ENCODE measurements at regions not wholly inside any gene's neighbourhood (a gene's known extent, or its start where the extent isn't known, plus 50 kb on each side); places are given as distances from the start of the nearest gene placed in this dataset.
"Not testable (repeated sequence)": the region's sequence is repeated elsewhere in the genome, so short reads cannot be mapped to it uniquely, and the experiment has no call there.

- no peak for DNase-seq
These were observed 1739.0 kb upstream of the C9orf72 start for GRCh38 chr9:29312327-29312726.

DNA sequence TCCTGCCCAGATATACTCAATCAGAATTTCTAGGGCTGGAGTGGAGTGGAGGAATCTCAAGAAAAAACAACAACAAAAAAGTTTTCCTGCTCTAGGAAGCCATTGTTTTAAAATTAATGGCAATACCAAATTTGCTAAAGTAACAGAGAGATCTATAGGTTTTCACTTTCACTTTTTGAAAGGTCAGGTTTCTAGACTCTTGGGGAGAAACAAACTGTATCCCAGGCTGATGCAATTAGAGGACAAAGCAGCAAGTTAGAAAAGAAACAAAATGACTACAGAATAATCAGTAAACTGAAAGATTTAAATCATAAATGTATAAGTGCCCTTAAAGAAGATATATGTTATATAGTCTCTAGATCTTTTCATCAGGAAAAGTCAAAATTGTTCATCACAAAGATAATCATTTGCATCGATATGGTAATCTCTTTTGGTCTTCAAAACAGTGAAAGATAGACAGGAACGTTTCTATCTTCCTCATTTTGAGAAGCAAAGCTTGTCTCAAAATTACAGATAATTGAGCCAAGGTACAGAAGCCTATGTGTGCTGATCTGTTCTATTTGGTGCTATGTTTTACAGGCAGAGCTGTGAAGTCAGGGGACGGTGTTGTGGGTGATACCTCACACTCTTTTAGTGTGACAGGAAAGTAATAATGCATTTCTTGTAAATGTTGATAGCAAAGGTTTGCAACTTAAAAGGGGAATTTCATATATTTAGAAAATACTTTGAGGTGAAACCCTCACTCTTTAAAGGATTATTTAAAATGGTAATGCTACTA, 1746.6 kb upstream of the C9orf72 start:
- DNase-seq = no peak

DNA sequence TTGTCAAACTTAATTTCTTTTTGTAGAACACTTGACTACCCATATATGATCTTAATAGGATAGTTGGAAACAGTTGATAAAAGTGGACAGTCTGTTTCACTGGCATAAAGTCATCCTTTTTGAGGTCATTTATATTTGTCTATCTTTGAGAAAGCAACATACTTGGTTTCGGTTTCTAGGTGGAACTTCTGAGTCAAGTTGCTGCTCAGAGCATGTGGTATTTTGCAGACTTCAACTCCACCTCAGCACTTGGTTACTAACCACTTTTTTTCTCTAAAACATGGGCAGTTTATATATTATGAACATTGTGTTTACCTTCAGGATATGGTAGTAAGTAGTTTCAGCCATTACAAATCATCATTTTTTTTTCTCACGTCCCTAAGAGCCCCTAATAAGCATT, 1749.0 kb upstream of the C9orf72 start:
- DNase-seq = no peak

DNA sequence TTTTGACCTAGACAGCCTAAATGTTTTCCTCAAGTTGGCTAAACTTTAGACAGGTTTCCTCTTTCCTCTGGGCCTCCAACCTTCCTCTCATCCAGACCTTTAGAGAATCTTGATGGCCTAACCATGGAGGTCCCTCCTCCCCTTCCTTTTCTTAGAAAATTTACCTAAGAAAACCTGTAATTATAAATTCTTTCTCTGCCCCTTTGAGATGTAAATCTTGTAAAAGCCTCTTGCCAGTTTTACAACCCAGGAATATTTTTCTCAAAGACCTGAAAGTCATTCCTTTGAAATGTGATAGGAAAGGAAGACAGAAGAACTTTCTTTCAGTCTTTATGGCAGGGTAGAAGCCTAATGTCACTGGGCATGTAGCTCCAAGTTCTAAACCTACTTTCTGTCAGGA, 1752.6 kb upstream of the C9orf72 start:
- DNase-seq = no peak

- no peak for DNase-seq
These were observed 1759.5 kb upstream of the C9orf72 start for GRCh38 chr9:29332789-29333188.

GRCh38 chr9:29336281-29336680, 1763.0 kb upstream of the C9orf72 start:
- no peak for DNase-seq

DNA sequence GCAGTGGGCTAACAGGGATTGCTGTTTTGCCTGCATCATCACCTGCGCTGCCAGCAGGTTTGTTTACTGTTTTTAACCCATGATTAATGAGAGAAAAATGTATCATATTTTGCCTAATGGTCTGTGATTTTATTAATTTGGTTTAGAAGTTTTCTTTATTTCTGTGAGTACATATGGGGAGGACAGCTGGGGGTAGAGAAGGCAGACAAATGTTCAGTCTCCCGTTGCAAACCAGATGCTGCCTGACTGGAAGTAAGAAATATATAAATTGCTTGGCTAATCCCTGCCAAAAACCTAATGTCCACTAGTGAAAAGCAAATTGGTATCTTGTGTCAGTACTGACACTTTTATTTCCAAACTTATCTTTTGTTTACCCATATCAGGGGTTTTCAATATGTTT, 1766.1 kb upstream of the C9orf72 start:
- DNase-seq = no peak

DNA sequence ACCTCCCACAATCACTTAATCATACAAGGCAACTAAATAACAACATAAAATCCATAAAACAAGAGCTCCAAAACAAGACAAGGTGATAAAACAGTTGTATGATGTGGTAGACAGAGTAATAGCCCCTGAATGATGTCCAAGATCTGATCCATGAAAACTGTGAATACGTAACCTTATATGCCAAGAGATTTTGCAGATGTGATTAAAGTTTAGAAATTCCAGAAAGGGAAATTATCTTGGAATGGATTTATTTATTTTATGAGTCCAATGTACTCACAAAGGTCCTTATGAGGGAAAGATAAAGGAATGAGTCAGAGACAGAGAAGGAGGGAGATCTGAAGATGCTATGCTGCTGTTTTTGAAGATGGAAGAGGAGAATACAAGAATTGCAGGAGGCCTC, 1775.7 kb upstream of the C9orf72 start:
- no peak for DNase-seq

DNA sequence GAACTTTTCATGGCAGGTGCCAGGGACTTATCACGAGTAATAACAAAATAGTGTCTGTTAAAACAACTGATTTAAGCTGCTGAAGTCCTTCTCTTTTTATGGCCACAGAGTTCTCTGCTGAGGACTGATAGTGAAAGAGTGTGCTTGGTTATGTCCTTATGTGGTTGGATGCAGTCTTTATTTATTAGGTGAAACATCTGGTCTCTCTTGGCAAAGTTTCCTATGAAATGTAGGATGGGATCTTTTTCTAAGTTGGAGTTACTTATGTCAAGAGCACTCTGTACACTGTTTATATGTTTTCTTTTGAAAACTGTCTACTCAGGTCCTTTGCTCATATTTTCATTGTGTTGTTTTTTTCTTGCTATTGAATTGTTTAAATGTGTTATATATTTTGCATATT, 1816.1 kb upstream of the C9orf72 start:
- no peak for DNase-seq

- no peak for DNase-seq
These were observed 1817.6 kb upstream of the C9orf72 start for GRCh38 chr9:29390859-29391258.

- DNase-seq = no peak
These were observed 1819.8 kb upstream of the C9orf72 start for GRCh38 chr9:29393064-29393463.

DNA sequence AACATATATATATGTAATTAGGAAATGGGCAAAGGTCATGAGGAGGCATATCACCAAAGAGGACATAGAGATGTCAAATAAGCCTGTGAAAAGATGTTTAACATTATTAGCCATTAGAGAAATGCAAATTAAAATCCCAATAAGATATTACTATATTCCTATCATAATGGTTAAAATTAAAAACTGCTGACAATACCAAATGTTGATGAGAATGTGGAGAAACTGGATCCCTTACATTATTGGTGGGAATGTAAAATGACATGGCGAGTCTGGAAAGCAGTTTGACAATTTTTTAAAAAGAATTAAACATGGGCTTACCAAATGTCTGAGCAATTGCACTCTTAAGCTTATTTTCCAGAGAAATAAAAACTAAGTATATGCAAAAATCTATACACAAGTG, 1821.6 kb upstream of the C9orf72 start:
- DNase-seq = no peak

GRCh38 chr9:29397148-29397547, 1823.9 kb upstream of the C9orf72 start:
- no peak for DNase-seq

DNA sequence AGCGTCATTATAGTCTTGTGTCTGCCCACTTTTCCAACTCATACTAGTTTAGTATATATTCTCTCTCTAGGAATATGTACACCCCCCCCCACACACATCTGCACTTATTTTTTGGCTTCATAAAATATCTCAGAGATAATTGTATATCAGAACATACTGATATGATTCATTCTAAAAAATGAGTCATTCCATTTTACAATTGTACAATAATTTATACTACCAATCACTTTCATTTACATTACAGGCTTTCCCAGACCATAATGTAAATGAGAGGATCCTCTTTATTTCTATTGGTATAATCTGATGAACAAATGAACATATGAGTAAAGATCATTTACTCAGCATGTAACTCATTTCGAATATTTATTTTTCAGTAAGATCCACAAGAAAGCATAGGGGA, 1842.9 kb upstream of the C9orf72 start:
- no peak for DNase-seq

- DNase-seq = no peak
These were observed 1849.2 kb upstream of the C9orf72 start for GRCh38 chr9:29422438-29422837.

GRCh38 chr9:29432191-29432590, 1858.9 kb upstream of the C9orf72 start:
- DNase-seq = no peak

- DNase-seq = not testable (repeated sequence)
These were observed 1859.4 kb upstream of the C9orf72 start for GRCh38 chr9:29432656-29433055.

- DNase-seq = no peak
These were observed 1862.1 kb upstream of the C9orf72 start for GRCh38 chr9:29435368-29435767.

GRCh38 chr9:29437526-29437925, 1864.2 kb upstream of the C9orf72 start:
- DNase-seq = no peak

GRCh38 chr9:29439961-29440360, 1866.7 kb upstream of the C9orf72 start:
- DNase-seq = no peak

GRCh38 chr9:29440449-29440848, 1867.2 kb upstream of the C9orf72 start:
- DNase-seq = no peak

DNA sequence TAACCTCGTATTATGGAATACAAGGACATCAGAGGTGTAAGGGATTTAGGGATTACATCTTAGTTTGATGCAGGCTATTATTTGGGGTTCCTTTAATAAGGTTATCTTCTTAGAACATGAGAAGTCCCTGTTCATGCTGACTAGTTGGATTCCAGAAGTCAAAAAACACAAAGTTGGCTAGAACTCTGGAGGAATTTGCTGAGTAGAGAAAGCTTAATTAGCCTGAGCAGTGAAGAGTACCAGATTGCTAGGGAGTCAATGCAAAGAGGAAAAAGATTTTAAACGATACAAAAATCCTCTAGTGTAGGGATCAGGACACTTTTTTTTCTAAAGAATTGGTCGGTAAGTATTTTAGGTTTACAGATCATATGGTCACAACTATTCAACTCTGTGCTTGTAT, 1872.5 kb upstream of the C9orf72 start:
- no peak for DNase-seq

- peak; percentile 53 for DNase-seq
These were observed 1876.0 kb upstream of the C9orf72 start for GRCh38 chr9:29449306-29449705.

DNA sequence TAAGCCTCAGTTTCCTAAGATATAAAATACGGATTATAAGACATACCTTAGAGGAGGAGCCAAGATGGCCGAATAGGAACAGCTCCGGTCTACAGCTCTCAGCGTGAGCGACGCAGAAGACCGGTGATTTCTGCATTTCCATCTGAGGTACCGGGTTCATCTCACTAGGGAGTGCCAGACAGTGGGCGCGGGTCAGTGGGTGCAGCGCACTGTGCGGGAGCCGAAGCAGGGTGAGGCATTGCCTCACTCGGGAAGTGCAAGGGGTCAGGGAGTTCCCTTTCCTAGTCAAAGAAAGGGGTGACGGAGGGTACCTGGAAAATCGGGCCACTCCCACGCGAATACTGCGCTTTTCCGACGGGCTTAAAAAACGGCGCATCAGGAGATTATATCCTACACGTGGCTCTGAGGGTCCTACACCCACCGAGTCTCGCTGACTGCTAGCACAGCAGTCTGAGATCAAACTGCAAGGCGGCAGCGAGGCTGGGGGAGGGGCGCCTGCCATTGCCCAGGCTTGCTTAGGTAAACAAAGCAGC, 1877.1 kb upstream of the C9orf72 start:
- DNase-seq = not testable (repeated sequence)

- no peak for DNase-seq
These were observed 1883.7 kb upstream of the C9orf72 start for GRCh38 chr9:29456940-29457339.

All from NCI-H774 (cell line).